ENCODE measurements at regions not wholly inside any gene's neighbourhood (a gene's known extent, or its start where the extent isn't known, plus 50 kb on each side); places are given as distances from the start of the nearest gene placed in this dataset.
"Not testable (repeated sequence)": the region's sequence is repeated elsewhere in the genome, so short reads cannot be mapped to it uniquely, and the experiment has no call there.

DNA sequence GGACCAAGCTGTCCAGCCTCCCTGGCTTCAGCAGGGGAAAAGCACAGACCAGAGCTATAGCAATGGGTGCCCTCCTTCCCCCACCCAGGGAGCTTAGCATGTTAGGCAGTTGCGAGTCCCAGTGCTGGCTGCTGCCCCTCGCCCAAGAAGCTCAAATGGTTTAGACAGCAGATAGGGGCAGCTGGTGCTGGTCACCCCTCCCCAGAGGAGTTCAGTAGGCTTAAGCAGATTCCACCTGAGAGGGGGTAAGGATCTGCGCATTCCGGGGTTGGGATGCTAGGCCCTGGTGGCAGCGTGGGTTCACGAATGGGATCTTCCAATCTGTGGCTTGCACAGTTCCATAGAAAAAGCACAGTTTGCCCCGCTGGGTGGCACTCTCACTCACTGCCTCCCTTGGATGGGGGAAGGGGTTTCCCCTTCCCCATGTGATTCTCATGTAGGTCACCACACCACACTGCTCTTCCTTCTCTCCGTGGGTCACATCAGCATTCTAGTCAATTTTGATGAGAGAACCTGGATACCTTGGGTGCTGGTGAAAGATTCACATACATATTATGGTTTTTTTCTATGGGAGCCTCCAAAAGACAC is 665.6 kb downstream of the C12orf50 start:
- TF ChIP-seq CTCF (conservative IDR thresholded peaks at IDR 0.05; ENCODE audit: low read length) = no peak
- no peak for DNase-seq (ENCODE audit: low read depth)
- no peak overlapping the region for H3K4me3 ChIP-seq (ENCODE audit: low read length)

- DNase-seq (ENCODE audit: low read depth) = no peak
- no peak overlapping the region for H3K4me3 ChIP-seq (ENCODE audit: low read length)
- no peak for TF ChIP-seq CTCF (conservative IDR thresholded peaks at IDR 0.05; ENCODE audit: low read length)
Measured at GRCh38 chr12:87349681-87350080, 679.5 kb downstream of the C12orf50 start.

DNA sequence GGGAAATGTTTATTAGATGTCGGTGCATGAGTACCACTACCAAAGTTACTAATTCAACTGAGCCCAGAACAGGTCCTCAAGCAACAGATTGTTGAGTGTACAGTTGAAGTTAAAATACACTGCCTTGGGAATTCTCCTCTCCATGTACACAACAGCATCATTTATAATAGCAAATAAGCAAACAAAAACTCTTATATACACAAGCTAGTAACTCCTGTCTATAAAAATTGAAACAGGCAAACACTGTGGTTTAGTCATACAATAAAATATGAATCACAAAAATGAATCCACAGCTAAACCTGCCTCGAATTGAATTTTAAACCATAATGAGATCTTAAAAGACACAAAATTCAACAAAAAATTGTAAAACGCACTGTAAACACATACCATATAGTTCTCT is 681.1 kb downstream of the C12orf50 start:
- H3K4me3 ChIP-seq (ENCODE audit: low read length) = no peak overlapping the region
- no peak for TF ChIP-seq CTCF (conservative IDR thresholded peaks at IDR 0.05; ENCODE audit: low read length)
- no peak for DNase-seq (ENCODE audit: low read depth)

DNA sequence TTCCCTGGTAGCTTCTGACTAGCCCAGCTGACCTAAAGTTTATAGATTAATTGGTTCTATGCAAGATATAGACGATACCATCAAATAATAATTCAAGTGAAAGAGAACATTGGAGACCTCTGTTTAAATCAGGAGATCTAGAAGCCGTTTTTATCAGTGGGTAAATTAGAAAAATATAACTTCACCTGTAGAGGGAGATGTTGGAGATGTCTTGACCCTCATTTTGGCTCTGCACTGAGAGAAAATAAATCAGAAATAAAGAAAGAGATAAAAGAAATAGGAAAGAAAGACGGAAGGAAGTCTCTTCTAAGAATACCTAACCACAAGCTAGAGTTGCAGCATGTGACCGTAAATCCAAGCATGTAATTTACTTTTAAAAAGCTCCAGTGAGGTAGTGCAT is 684.5 kb downstream of the C12orf50 start:
- DNase-seq (ENCODE audit: low read depth) = no peak
- H3K4me3 ChIP-seq (ENCODE audit: low read length) = no peak overlapping the region
- TF ChIP-seq CTCF (conservative IDR thresholded peaks at IDR 0.05; ENCODE audit: low read length) = no peak

- no peak for TF ChIP-seq CTCF (conservative IDR thresholded peaks at IDR 0.05; ENCODE audit: low read length)
- H3K4me3 ChIP-seq (ENCODE audit: low read length) = no peak overlapping the region
- DNase-seq (ENCODE audit: low read depth) = no peak
Measured at GRCh38 chr12:87338681-87339080, 690.5 kb downstream of the C12orf50 start.

DNA sequence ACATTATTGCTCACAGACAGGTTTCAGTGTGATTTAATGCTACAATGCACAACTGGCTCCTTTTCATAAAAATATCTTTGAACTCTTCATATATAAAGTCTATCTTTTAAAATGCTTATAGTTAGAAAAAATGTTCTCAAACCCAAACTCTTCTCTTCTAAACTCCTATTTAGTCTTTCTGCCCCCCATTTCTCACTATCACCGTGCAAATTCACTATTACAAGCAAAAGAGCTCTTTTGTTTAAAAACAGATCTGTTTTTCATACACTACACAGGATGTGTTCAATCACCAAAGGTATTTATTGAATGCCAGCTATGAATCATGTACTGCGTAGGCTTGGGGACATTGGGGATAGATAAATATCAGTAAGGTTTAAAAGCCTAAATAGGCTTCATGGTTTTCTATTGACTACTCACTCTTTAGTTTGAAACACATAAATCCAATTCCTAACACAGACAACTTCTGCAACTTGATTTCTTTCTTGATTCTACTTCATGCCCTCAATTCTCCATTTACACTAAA is 692.3 kb downstream of the C12orf50 start:
- DNase-seq (ENCODE audit: low read depth) = no peak
- no peak overlapping the region for H3K4me3 ChIP-seq (ENCODE audit: low read length)
- TF ChIP-seq CTCF (conservative IDR thresholded peaks at IDR 0.05; ENCODE audit: low read length) = no peak

- no peak for TF ChIP-seq CTCF (conservative IDR thresholded peaks at IDR 0.05; ENCODE audit: low read length)
- no peak overlapping the region for H3K4me3 ChIP-seq (ENCODE audit: low read length)
- DNase-seq (ENCODE audit: low read depth) = no peak
Measured at GRCh38 chr12:87332987-87333726, 696.0 kb downstream of the C12orf50 start.

- DNase-seq (ENCODE audit: low read depth); H3K4me3 ChIP-seq (ENCODE audit: low read length): not testable (repeated sequence)
Measured at GRCh38 chr12:87330071-87330555, 699.1 kb downstream of the C12orf50 start.

Measured in AG10803 (cell line).